Common myeloid progenitor, CD34-positive (primary cell): ENCODE measurements at regions not wholly inside any gene's neighbourhood (a gene's known extent, or its start where the extent isn't known, plus 50 kb on each side); places are given as distances from the start of the nearest gene placed in this dataset.
A peak's percentile ranks its signal among the peaks of the same experiment; 100 is the strongest.

Experiments used
- CTCF ChIA-PET: fragments of 350-600 bp; sonication (Branson Sonifier 250); formaldehyde crosslinking; loops from one replicate; lab custom pipeline; 2021; ENCODE audit warnings: antibody characterized with exemption; lab: Charles Lee
- POLR2A ChIA-PET: fragments of 350-600 bp; sonication (Branson Sonifier 250); formaldehyde crosslinking; loops from one replicate; lab custom pipeline; 2021; ENCODE audit warnings: antibody characterized with exemption; lab: Charles Lee
- DNase-seq, 3 donors: peaks; one replicate each; pipeline versions ENCODE4 v3.0.0 to v3.0.0-alpha.2; 2013
- H3K27ac ChIP-seq, 2 experiments: 1 replicate in 1 of 2; 2 replicates in 1 of 2; pipeline ENCODE4 v1.7.0; 2013; ENCODE audit warnings: inconsistent platforms in 2 of 2, low read length in 2 of 2, mild to moderate bottlenecking in 2 of 2, low read depth in 1 of 2, moderate library complexity in 1 of 2; ENCODE audit not compliant: severe bottlenecking in 2 of 2, insufficient read depth in 1 of 2, poor library complexity in 1 of 2
- H3K27me3 ChIP-seq, 5 experiments: replicated peaks in 2 of 5; 1 replicate in 3 of 5; 2 replicates in 2 of 5; pipeline versions ENCODE4 v1.6.1 to v1.7.0; 2013; ENCODE audit warnings: low read length in 4 of 5, mild to moderate bottlenecking in 2 of 5, moderate library complexity in 2 of 5, inconsistent platforms in 1 of 5; ENCODE audit not compliant: insufficient read depth in 5 of 5, control insufficient read depth in 4 of 5
- H3K36me3 ChIP-seq, 4 experiments: 1 replicate in 2 of 4; 2 replicates in 2 of 4; pipeline versions ENCODE4 v1.6.1 to v1.7.0; 2013; ENCODE audit warnings: low read length in 3 of 4, control low read depth in 1 of 4, mild to moderate bottlenecking in 1 of 4; ENCODE audit not compliant: control insufficient read depth in 4 of 4, insufficient read depth in 4 of 4
- H3K4me1 ChIP-seq, 4 experiments: 1 replicate in 3 of 4; 2 replicates in 1 of 4; pipeline versions ENCODE4 v1.6.1 to v1.7.1; 2013; ENCODE audit warnings: low read length in 3 of 4, mild to moderate bottlenecking in 3 of 4, control low read depth in 1 of 4, inconsistent platforms in 1 of 4, moderate library complexity in 1 of 4; ENCODE audit not compliant: control insufficient read depth in 4 of 4, insufficient read depth in 4 of 4; ENCODE audit errors: control extremely low read depth in 1 of 4
- H3K4me3 ChIP-seq, 7 experiments: 1 replicate in 4 of 7; 2 replicates in 3 of 7; pipeline versions ENCODE4 v1.5.1 to v1.7.0; 2013; ENCODE audit warnings: mild to moderate bottlenecking in 7 of 7, low read length in 6 of 7, moderate library complexity in 6 of 7, inconsistent platforms in 2 of 7, low read depth in 2 of 7, control low read depth in 1 of 7; ENCODE audit not compliant: insufficient read depth in 4 of 7, control insufficient read depth in 1 of 7; ENCODE audit errors: extremely low read depth in 1 of 7
- H3K9me3 ChIP-seq, 5 experiments: 1 replicate in 4 of 5; 2 replicates in 1 of 5; pipeline versions ENCODE4 v1.6.1 to v1.7.1; 2013; ENCODE audit warnings: low read length in 4 of 5, mild to moderate bottlenecking in 2 of 5, inconsistent platforms in 1 of 5, low read depth in 1 of 5, moderate library complexity in 1 of 5; ENCODE audit not compliant: control insufficient read depth in 4 of 5, insufficient read depth in 2 of 5; ENCODE audit errors: control extremely low read depth in 1 of 5
- WGBS: methylation state at CpG from one replicate; pipeline ENCODE4 v1.1.5; 2013; ENCODE audit not compliant: insufficient coverage; 5-methylcytosine and 5-hydroxymethylcytosine counted together

DNA sequence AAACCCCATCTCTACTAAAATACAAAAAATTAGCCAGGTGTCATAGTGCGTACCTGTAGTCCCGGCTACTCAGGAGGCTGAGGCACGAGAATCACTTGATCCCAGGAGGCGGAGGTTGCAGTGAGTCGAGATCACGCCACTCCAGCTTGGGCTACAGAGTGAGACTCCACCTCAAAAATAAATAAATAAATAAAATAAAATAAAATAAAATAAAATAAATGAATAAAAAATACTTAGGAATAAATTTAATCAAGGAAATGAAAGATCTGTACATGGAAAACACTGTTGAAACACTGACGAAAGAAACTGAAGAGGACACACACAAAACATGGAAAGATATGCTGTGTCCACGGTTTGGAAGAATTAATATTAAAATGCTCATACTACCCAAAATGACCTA, 56.5 kb upstream of the ASPRV1 start:
- H3K9me3 ChIP-seq, result peaks cover 0 to 5% (median 2%) of the 10 kb centered on the region in 5 experiments
- no peaks in the 10 kb centered on the region for H3K4me1 ChIP-seq
- ChIA-PET POLR2A (interaction anchor here (1.3 kb wide), 1 partner anchor 23 kb away, joined by 3 read pairs; no protein-coding TSS in a partner anchor), CTCF (interaction anchor here (0.9 kb wide), 1 partner anchor 98 kb away, joined by 3 read pairs; no protein-coding TSS in a partner anchor)
- no peak for DNase-seq
- 100% methylated on average over 1 of the region's 8 CpGs for WGBS
- H3K36me3 ChIP-seq, result peaks cover 0 to 17% (median 2%) of the 10 kb centered on the region in 4 experiments
- peak overlapping the region in 1 of 7 experiments; percentile 56 for H3K4me3 ChIP-seq
- H3K27me3 ChIP-seq, result no peaks in the 10 kb centered on the region
- no peak overlapping the region for H3K27ac ChIP-seq

DNA sequence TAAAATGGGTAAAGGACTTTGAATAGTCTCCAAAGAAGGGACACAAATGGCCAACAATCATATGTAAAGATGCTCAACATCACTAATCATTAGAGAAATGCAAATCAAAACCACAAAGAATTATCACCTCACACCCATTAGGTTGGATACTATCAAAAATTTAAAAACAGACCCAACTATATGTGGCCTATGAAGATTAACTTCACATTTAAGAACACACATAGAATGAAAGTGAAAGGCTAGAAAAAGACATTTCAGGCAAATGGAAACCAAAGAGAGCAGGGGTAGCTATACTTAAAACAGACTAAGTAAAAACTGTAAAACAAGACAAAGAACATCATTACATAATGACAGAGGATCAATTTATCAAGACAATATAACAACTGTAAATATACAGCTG, 53.5 kb upstream of the ASPRV1 start:
- peaks cover 0 to 17% (median under 1%) of the 10 kb centered on the region in 4 experiments for H3K36me3 ChIP-seq
- H3K9me3 ChIP-seq, result peaks cover 0 to 5% (median 2%) of the 10 kb centered on the region in 5 experiments
- no peak overlapping the region for H3K27ac ChIP-seq
- CTCF ChIA-PET, result no interaction called here
- H3K4me3 ChIP-seq, result peak overlapping the region in 1 of 7 experiments; percentile 40
- H3K4me1 ChIP-seq, result peaks cover 0 to 10% (median 4%) of the 10 kb centered on the region in 4 experiments
- H3K27me3 ChIP-seq, result no peaks in the 10 kb centered on the region
- no peak for DNase-seq
- POLR2A ChIA-PET, result no interaction called here

DNA sequence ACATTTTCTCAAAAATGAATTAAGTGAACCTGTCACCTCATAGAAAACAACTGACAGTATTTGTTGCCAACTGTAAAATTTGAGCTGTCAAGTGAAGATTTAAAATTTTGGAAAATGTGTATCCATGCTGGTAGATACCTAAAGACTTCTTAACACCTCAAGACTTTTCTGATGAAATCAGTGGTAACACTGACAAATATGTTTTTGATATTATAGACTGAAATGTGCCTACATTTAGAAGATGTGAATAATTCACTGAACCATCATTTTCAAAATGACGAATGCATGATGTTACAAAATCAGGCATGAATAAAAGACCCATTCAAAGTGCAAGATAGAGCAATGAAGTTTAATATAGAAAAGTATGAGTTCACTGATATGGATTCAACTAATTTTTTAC, 51.5 kb upstream of the ASPRV1 start:
- no CpG with 5 or more reads among the region's 1 CpG for WGBS

DNA sequence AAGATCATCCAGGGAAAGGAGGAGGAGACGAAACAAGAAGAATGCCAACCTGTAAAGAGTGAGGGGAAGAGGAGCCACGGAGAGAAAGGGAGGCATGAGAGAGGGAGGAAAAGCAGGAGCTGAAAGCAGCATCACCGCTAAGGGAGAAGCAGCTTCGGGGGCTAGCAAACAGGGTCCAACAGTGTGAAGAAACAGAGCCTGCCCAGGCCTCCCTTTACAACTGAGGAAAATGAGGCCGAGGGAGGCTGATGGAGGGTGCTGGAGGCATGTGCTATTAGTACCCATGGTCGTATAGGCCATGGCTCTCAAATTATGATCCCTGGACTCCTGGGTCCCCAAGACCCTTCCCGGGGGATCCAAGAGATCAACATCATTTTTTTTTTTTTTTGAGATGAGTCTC, 50.4 kb upstream of the ASPRV1 start:
- ChIA-PET POLR2A (no interaction called here), CTCF (no interaction called here)
- no peak overlapping the region for H3K4me3 ChIP-seq
- H3K36me3 ChIP-seq, result peaks cover 0 to 12% (median under 1%) of the 10 kb centered on the region in 4 experiments
- peaks cover 0 to 4% (median 0%) of the 10 kb centered on the region in 5 experiments for H3K9me3 ChIP-seq
- H3K27ac ChIP-seq, result no peak overlapping the region
- peaks cover 0 to 10% (median 4%) of the 10 kb centered on the region in 4 experiments for H3K4me1 ChIP-seq
- H3K27me3 ChIP-seq, result no peaks in the 10 kb centered on the region
- WGBS, result 97% methylated on average over 7 of the region's 7 CpGs
- DNase-seq, result no peak

More for the DNA sequence above, 51.5 kb upstream of the ASPRV1 start:
- ChIA-PET POLR2A (no interaction called here), CTCF (no interaction called here)
- no peak overlapping the region for H3K4me3 ChIP-seq
- no peaks in the 10 kb centered on the region for H3K27me3 ChIP-seq
- H3K4me1 ChIP-seq, result peaks cover 0 to 10% (median 4%) of the 10 kb centered on the region in 4 experiments
- H3K9me3 ChIP-seq, result peaks cover 0 to 4% (median 0%) of the 10 kb centered on the region in 5 experiments
- peaks cover 0 to 17% (median under 1%) of the 10 kb centered on the region in 4 experiments for H3K36me3 ChIP-seq
- H3K27ac ChIP-seq, result no peak overlapping the region
- DNase-seq, result no peak

DNA sequence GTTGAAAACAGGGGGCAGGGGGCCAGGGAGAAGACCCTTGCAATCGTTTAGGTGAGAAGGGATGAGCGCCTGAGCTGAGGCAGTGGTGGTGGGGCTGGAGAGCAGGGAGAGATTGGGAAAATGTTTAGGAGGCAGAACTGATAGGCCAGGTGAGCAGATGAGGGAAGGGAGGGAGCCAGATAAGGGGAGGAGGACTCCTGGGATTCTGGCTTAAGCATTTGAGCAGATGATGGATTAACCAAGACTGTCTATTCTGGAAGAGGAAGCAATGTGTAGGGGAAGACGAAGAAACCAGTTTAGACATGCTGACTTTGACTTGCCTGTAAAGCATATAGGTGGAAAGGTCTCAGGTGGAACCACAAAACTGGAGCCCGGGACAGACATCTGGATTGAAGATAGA, 49.9 kb upstream of the ASPRV1 start:
- CTCF ChIA-PET, result no interaction called here
- H3K4me3 ChIP-seq, result no peak overlapping the region
- peaks cover 0 to under 1% (median 0%) of the 10 kb centered on the region in 5 experiments for H3K9me3 ChIP-seq
- H3K4me1 ChIP-seq, result peaks cover 0 to 10% (median 4%) of the 10 kb centered on the region in 4 experiments
- peaks cover 0 to 7% (median under 1%) of the 10 kb centered on the region in 4 experiments for H3K36me3 ChIP-seq
- no peak for DNase-seq
- H3K27me3 ChIP-seq, result no peaks in the 10 kb centered on the region
- POLR2A ChIA-PET, result no interaction called here
- WGBS, result 89% methylated on average over 4 of the region's 4 CpGs
- H3K27ac ChIP-seq, result no peak overlapping the region
